Astrocyte (in vitro differentiated cells and primary cell): ENCODE measurements at regions not wholly inside any gene's neighbourhood (a gene's known extent, or its start where the extent isn't known, plus 50 kb on each side); places are given as distances from the start of the nearest gene placed in this dataset.
A peak's percentile ranks its signal among the peaks of the same experiment; 100 is the strongest.

Experiments used
- DNase-seq: peaks from one replicate; pipeline ENCODE4 v3.0.0-alpha.2; 2010; ENCODE audit warnings: low read depth
- FAIRE-seq: peaks from 2 replicates; lab custom pipeline; 2011; peaks lifted over from hg19 to GRCh38; lab: Jason Lieb, UNC
- H2AFZ ChIP-seq: 2 replicates; pipeline ENCODE4 v1.6.0; 2012; ENCODE audit warnings: low read depth, low read length, inconsistent platforms
- H3K27ac ChIP-seq: 2 replicates; pipeline ENCODE4 v1.5.1; 2011; ENCODE audit warnings: low read depth, low read length, inconsistent platforms
- H3K27me3 ChIP-seq: 2 replicates; pipeline ENCODE4 v1.6.0; 2011; ENCODE audit warnings: low read length, inconsistent platforms; ENCODE audit not compliant: insufficient read depth
- H3K36me3 ChIP-seq: 2 replicates; pipeline ENCODE4 v1.5.1; 2011; ENCODE audit warnings: low read length, inconsistent platforms; ENCODE audit not compliant: insufficient read depth
- H3K4me1 ChIP-seq: 2 replicates; pipeline ENCODE4 v1.5.1; 2011; ENCODE audit warnings: low read length, inconsistent platforms; ENCODE audit not compliant: insufficient read depth
- H3K4me2 ChIP-seq: 2 replicates; pipeline ENCODE4 v1.6.0; 2012; ENCODE audit warnings: low read length, inconsistent platforms
- H3K4me3 ChIP-seq: 2 replicates; pipeline ENCODE4 v1.5.1; 2011; ENCODE audit warnings: low read depth, mild to moderate bottlenecking, low read length, inconsistent platforms; ENCODE audit not compliant: insufficient read depth
- H3K79me2 ChIP-seq: 2 replicates; pipeline ENCODE4 v1.6.0; 2012; ENCODE audit warnings: mild to moderate bottlenecking, low read length, inconsistent platforms; ENCODE audit not compliant: insufficient read depth
- H3K9ac ChIP-seq: 2 replicates; pipeline ENCODE4 v1.6.0; 2012; ENCODE audit warnings: mild to moderate bottlenecking, low read length, inconsistent platforms
- H3K9me3 ChIP-seq: 2 replicates; pipeline ENCODE4 v1.5.1; 2012; ENCODE audit warnings: low read depth, mild to moderate bottlenecking, low read length, inconsistent platforms; ENCODE audit not compliant: insufficient read depth
- H4K20me1 ChIP-seq: 2 replicates; pipeline ENCODE4 v1.6.0; 2012; ENCODE audit warnings: low read length, inconsistent platforms; ENCODE audit not compliant: insufficient read depth
- H3K27ac Mint-ChIP-seq: one replicate; pipeline ENCODE4 v1.8.0; 2021; ENCODE audit warnings: mild to moderate bottlenecking, mixed read lengths; ENCODE audit not compliant: unreplicated experiment
- H3K27me3 Mint-ChIP-seq: one replicate; pipeline ENCODE4 v1.8.0; 2021; ENCODE audit warnings: low read depth, mixed read lengths; ENCODE audit not compliant: unreplicated experiment
- H3K36me3 Mint-ChIP-seq: one replicate; pipeline ENCODE4 v1.8.0; 2021; ENCODE audit warnings: low read depth, mixed read lengths; ENCODE audit not compliant: unreplicated experiment
- H3K4me1 Mint-ChIP-seq: one replicate; pipeline ENCODE4 v1.8.0; 2021; ENCODE audit warnings: low read depth, mixed read lengths; ENCODE audit not compliant: unreplicated experiment
- H3K4me3 Mint-ChIP-seq: one replicate; pipeline ENCODE4 v1.8.0; 2021; ENCODE audit warnings: mild to moderate bottlenecking, moderate library complexity, mixed read lengths; ENCODE audit not compliant: unreplicated experiment
- H3K9me3 Mint-ChIP-seq: one replicate; pipeline ENCODE4 v1.8.0; 2021; ENCODE audit warnings: mild to moderate bottlenecking, mixed read lengths; ENCODE audit not compliant: unreplicated experiment
- EZH2 ChIP-seq: IDR thresholded peaks from 2 replicates; pipeline ENCODE4 v1.6.1; 2012; ENCODE audit warnings: mild to moderate bottlenecking, low read length, inconsistent platforms; ENCODE audit not compliant: insufficient read depth
- TF ChIP-seq, protein P1 (sequence below): IDR thresholded peaks from 2 replicates; pipeline ENCODE4 v1.5.1; 2011; ENCODE audit warnings: low read depth, mild to moderate bottlenecking, inconsistent platforms, low read length, moderate library complexity; ENCODE audit not compliant: insufficient read depth

DNA sequence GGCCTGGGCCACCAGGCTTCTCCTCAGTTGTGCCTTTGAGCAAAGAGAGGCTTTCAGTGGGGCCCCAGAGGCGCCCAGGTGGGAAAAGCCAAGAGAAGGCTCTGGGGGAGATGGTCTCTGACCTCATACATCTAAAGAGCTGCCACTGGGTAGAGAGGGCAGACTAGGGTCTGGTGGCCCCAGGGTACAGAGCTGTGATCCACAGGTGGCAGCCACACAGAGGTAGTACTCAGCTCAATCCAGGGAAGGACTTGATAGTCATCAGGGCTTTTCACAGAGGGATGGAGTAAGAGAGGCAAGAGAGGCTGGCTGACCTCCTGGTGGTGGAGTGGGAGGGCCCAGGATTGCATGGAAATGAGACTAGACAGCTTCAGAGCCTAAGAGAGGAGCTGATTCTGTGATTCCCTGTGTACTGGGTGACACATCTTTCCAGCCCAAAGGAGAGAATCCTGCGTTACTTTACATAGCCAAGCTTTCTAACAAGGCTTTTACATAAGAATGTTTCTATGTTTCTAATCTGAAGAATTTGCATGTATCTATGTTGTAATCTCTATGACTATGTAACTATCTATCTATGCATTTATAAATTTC, 53.2 kb upstream of the PJA1 start:
- Histone ChIP-seq H3K27ac (no peak overlapping the region), H3K4me3 (no peak overlapping the region), H4K20me1 (no peaks in the 10 kb centered on the region), H2AFZ (no peak overlapping the region), H3K27me3 (no peaks in the 10 kb centered on the region), H3K9me3 (no peaks in the 10 kb centered on the region), H3K36me3 (no peaks in the 10 kb centered on the region), H3K4me1 (no peaks in the 10 kb centered on the region), H3K9ac (no peak overlapping the region), H3K4me2 (no peak overlapping the region), H3K79me2 (no peaks in the 10 kb centered on the region)
- H3K4me1 Mint-ChIP-seq = peaks cover 2% of the 10 kb centered on the region
- H3K9me3 Mint-ChIP-seq = no peaks in the 10 kb centered on the region
- TF ChIP-seq, protein P1, sequence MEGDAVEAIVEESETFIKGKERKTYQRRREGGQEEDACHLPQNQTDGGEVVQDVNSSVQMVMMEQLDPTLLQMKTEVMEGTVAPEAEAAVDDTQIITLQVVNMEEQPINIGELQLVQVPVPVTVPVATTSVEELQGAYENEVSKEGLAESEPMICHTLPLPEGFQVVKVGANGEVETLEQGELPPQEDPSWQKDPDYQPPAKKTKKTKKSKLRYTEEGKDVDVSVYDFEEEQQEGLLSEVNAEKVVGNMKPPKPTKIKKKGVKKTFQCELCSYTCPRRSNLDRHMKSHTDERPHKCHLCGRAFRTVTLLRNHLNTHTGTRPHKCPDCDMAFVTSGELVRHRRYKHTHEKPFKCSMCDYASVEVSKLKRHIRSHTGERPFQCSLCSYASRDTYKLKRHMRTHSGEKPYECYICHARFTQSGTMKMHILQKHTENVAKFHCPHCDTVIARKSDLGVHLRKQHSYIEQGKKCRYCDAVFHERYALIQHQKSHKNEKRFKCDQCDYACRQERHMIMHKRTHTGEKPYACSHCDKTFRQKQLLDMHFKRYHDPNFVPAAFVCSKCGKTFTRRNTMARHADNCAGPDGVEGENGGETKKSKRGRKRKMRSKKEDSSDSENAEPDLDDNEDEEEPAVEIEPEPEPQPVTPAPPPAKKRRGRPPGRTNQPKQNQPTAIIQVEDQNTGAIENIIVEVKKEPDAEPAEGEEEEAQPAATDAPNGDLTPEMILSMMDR = no peak
- TF ChIP-seq EZH2 = no peak
- DNase-seq (no peak), FAIRE-seq (peak; percentile 58)
- H3K27ac Mint-ChIP-seq = no peak overlapping the region
- peaks cover 20% of the 10 kb centered on the region for H3K27me3 Mint-ChIP-seq
- no peaks in the 10 kb centered on the region for H3K36me3 Mint-ChIP-seq
- no peak overlapping the region for H3K4me3 Mint-ChIP-seq

DNA sequence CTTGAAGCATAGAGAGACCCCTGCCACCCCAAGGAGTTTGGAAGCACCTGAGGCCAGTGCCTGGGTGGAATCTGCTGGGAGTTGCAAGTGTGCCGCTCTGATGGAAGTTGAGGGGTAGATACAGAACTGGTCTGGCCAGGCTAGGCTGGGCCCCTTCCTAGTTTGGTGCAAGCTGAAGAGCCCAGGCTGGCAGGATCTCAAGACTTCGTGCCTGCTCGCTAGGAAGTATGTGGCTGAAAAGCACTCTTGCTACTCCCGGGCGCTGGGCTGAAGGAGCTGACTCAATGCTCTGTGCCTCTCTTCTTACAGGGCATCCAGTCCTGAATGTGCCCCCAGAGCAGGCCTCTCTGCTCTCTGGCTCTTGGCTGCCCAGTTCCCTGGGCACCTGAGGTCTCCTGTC, 51.7 kb upstream of the PJA1 start:
- H3K4me3 Mint-ChIP-seq = no peak overlapping the region
- H3K4me1 ChIP-seq = no peaks in the 10 kb centered on the region
- H3K4me2 ChIP-seq = no peak overlapping the region
- DNase-seq (no peak), FAIRE-seq (no peak)
- H3K9me3 ChIP-seq = no peaks in the 10 kb centered on the region
- H3K4me3 ChIP-seq = no peak overlapping the region
- H3K79me2 ChIP-seq = no peaks in the 10 kb centered on the region
- no peaks in the 10 kb centered on the region for H4K20me1 ChIP-seq
- no peaks in the 10 kb centered on the region for H3K9me3 Mint-ChIP-seq
- peaks cover 25% of the 10 kb centered on the region for H3K27me3 Mint-ChIP-seq
- H3K27me3 ChIP-seq = no peaks in the 10 kb centered on the region
- TF ChIP-seq EZH2 = no peak
- H2AFZ ChIP-seq = no peak overlapping the region
- H3K4me1 Mint-ChIP-seq = no peaks in the 10 kb centered on the region
- no peak overlapping the region for H3K27ac ChIP-seq
- H3K36me3 ChIP-seq = no peaks in the 10 kb centered on the region
- no peaks in the 10 kb centered on the region for H3K36me3 Mint-ChIP-seq
- no peak overlapping the region for H3K27ac Mint-ChIP-seq
- no peak overlapping the region for H3K9ac ChIP-seq

DNA sequence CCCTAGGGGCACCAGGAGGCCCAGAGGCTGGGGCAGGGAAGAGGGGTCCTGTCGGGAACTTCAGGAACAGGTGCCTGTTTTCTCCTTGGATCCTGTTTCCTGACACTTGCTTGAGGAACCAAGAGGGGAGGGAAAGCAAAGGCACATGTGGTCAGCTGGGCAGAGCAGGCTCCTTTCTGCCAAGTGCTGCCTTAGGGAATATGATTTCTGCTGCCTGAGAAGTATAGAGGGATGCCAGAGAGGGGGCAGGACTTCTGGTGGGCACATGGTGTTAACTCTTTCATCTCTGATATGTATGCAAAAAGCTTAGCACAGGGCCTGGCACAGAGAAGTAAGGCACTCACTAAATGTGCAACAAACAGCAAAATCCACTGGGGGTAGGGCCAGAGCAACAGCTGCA, 51.2 kb upstream of the PJA1 start:
- Histone ChIP-seq H3K9ac (no peak overlapping the region), H3K9me3 (no peaks in the 10 kb centered on the region), H4K20me1 (no peaks in the 10 kb centered on the region), H3K79me2 (no peaks in the 10 kb centered on the region), H3K27me3 (no peaks in the 10 kb centered on the region), H3K36me3 (no peaks in the 10 kb centered on the region), H3K4me2 (no peak overlapping the region), H3K4me3 (no peak overlapping the region), H3K27ac (no peak overlapping the region), H3K4me1 (no peaks in the 10 kb centered on the region), H2AFZ (no peak overlapping the region)
- Mint-ChIP-seq H3K9me3 (no peaks in the 10 kb centered on the region), H3K36me3 (no peaks in the 10 kb centered on the region), H3K27me3 (peaks cover 25% of the 10 kb centered on the region), H3K4me1 (no peaks in the 10 kb centered on the region), H3K27ac (no peak overlapping the region), H3K4me3 (no peak overlapping the region)
- no peak for TF ChIP-seq EZH2
- TF ChIP-seq, protein P1 = no peak
- FAIRE-seq = no peak
- no peak for DNase-seq
